IMR-90 (cell line): ENCODE measurements at regions not wholly inside any gene's neighbourhood (a gene's known extent, or its start where the extent isn't known, plus 50 kb on each side); places are given as distances from the start of the nearest gene placed in this dataset.

ENCODE experiments used
- ATAC-seq: fragments of 200-7000 bp; cut with Tn5 transposase; 2 replicates; pipeline ENCODE4 v1.9.1; 2020; ENCODE audit warnings: low read depth, mild to moderate bottlenecking, moderate library complexity
- BruUV-seq: library from RNA; stranded (reverse); fragments of 400-500 nt; replicated peaks from 2 replicates; lab custom pipeline; 2021; lab: Mats Ljungman, UMichigan
- CTCF ChIA-PET: fragments of 300-600 bp; formaldehyde crosslinking; extraction: SDS; loops from one replicate; lab custom pipeline; 2021; ENCODE audit warnings: antibody characterized with exemption; lab: Yijun Ruan, JAX
- POLR2A ChIA-PET: fragments of 300-600 bp; sonication (Branson Sonifier 250); formaldehyde crosslinking; loops from one replicate; lab custom pipeline; 2022; ENCODE audit warnings: antibody characterized with exemption; ENCODE audit not compliant: unreplicated experiment; lab: Charles Lee
- DNase-seq: peaks from one replicate; pipeline ENCODE4 v3.0.0; 2013
- H2AFZ ChIP-seq: replicated peaks from 2 replicates; pipeline ENCODE3; 2013; ENCODE audit warnings: low read length, mild to moderate bottlenecking; ENCODE audit not compliant: poor library complexity
- H2AK5ac ChIP-seq: 2 replicates; pipeline ENCODE4 v1.6.1; 2013; ENCODE audit warnings: low read depth, low read length, inconsistent platforms
- H2AK9ac ChIP-seq: replicated peaks from 2 replicates; pipeline ENCODE3; 2013; ENCODE audit warnings: mild to moderate bottlenecking, low read depth, low read length, moderate library complexity; ENCODE audit not compliant: poor library complexity
- H2BK120ac ChIP-seq: 2 replicates; pipeline ENCODE4 v1.6.1; 2013; ENCODE audit warnings: low read depth, low read length, inconsistent platforms
- H2BK15ac ChIP-seq: 3 replicates; pipeline ENCODE4 v1.6.1; 2013; ENCODE audit warnings: low read depth, low read length, inconsistent platforms
- H2BK20ac ChIP-seq: 2 replicates; pipeline ENCODE4 v1.6.1; 2013; ENCODE audit warnings: low read depth, mild to moderate bottlenecking, inconsistent platforms, low read length, moderate library complexity
- H2BK5ac ChIP-seq: 2 replicates; pipeline ENCODE4 v1.6.1; 2013; ENCODE audit warnings: mild to moderate bottlenecking, low read depth, low read length, inconsistent platforms; ENCODE audit not compliant: poor library complexity, severe bottlenecking
- H3K14ac ChIP-seq: replicated peaks from 2 replicates; pipeline ENCODE4 v1.6.1; 2013; ENCODE audit warnings: low read depth, low read length, inconsistent platforms
- H3K18ac ChIP-seq: 2 replicates; pipeline ENCODE4 v1.6.1; 2013; ENCODE audit warnings: low read depth, low read length, control low read depth
- H3K23ac ChIP-seq: 2 replicates; pipeline ENCODE4 v1.6.1; 2013; ENCODE audit warnings: low read depth, low read length, inconsistent platforms
- H3K27ac ChIP-seq: 2 replicates; pipeline ENCODE4 v1.5.1; 2013; ENCODE audit warnings: mild to moderate bottlenecking, control low read depth, low read length; ENCODE audit not compliant: insufficient read depth
- H3K27me3 ChIP-seq: 2 replicates; pipeline ENCODE4 v1.6.1; 2013; ENCODE audit warnings: low read length; ENCODE audit not compliant: control insufficient read depth, insufficient read depth
- H3K36me3 ChIP-seq: 2 replicates; pipeline ENCODE4 v1.6.1; 2013; ENCODE audit warnings: low read length, mixed read lengths; ENCODE audit not compliant: control insufficient read depth, insufficient read depth
- H3K4ac ChIP-seq: 2 replicates; pipeline ENCODE4 v1.6.1; 2013; ENCODE audit warnings: low read depth, low read length, inconsistent platforms
- H3K4me1 ChIP-seq: 2 replicates; pipeline ENCODE4 v1.6.1; 2013; ENCODE audit warnings: low read length, mixed read lengths; ENCODE audit not compliant: control insufficient read depth, insufficient read depth
- H3K4me2 ChIP-seq: 2 replicates; pipeline ENCODE4 v1.6.1; 2013; ENCODE audit warnings: low read depth, mild to moderate bottlenecking, control low read depth, low read length, moderate library complexity
- H3K4me3 ChIP-seq: 2 replicates; pipeline ENCODE4 v1.5.1; 2013; ENCODE audit warnings: low read depth, mild to moderate bottlenecking, control low read depth, low read length, moderate library complexity; ENCODE audit not compliant: insufficient read depth
- H3K56ac ChIP-seq: 2 replicates; pipeline ENCODE4 v1.6.1; 2013; ENCODE audit warnings: low read length, inconsistent platforms; ENCODE audit not compliant: insufficient read depth; ENCODE audit errors: extremely low read depth
- H3K79me1 ChIP-seq, 2 experiments: 2 replicates each; pipeline ENCODE4 v1.6.1; 2013; ENCODE audit warnings: low read length in 2 of 2, inconsistent platforms in 1 of 2, low read depth in 1 of 2
- H3K9ac ChIP-seq: 2 replicates; pipeline ENCODE4 v1.6.1; 2013; ENCODE audit warnings: low read depth, low read length, control low read depth
- H3K9me1 ChIP-seq: 2 replicates; pipeline ENCODE4 v1.6.1; 2013; ENCODE audit warnings: low read length, inconsistent platforms; ENCODE audit not compliant: insufficient read depth
- H3K9me3 ChIP-seq: 2 replicates; pipeline ENCODE4 v1.6.1; 2013; ENCODE audit warnings: low read length; ENCODE audit not compliant: control insufficient read depth, insufficient read depth
- H4K20me1 ChIP-seq: 2 replicates; pipeline ENCODE4 v1.6.1; 2013; ENCODE audit warnings: low read length, inconsistent platforms; ENCODE audit not compliant: insufficient read depth
- H4K5ac ChIP-seq: 2 replicates; pipeline ENCODE4 v1.6.1; 2013; ENCODE audit warnings: mild to moderate bottlenecking, low read depth, low read length, control low read depth
- H4K8ac ChIP-seq, 2 experiments: 2 replicates each; pipeline ENCODE4 v1.6.1; 2013; ENCODE audit warnings: low read depth in 2 of 2, low read length in 2 of 2, control low read depth in 1 of 2, inconsistent platforms in 1 of 2
- H4K91ac ChIP-seq: 2 replicates; pipeline ENCODE4 v1.6.1; 2013; ENCODE audit warnings: low read depth, low read length, inconsistent platforms; ENCODE audit not compliant: insufficient read depth
- BHLHE40 ChIP-seq: fragments of 150-350 bp; IDR thresholded peaks from 2 replicates; pipeline ENCODE4 v1.6.1; 2016; ENCODE audit warnings: mild to moderate bottlenecking, low read depth, low read length
- CEBPB ChIP-seq: IDR thresholded peaks from 2 replicates; pipeline ENCODE4 v1.6.1; 2012; ENCODE audit warnings: low read depth, low read length, improper control_type of control experiment
- CHD1 ChIP-seq: IDR thresholded peaks from 2 replicates; pipeline ENCODE4 v1.6.1; 2012; ENCODE audit warnings: low read depth, low read length, improper control_type of control experiment
- CTCF ChIP-seq: conservative IDR thresholded peaks from 2 replicates; pipeline ENCODE4 v1.5.1; 2012; ENCODE audit warnings: mild to moderate bottlenecking, low read depth, low read length, improper control_type of control experiment
- ELK1 ChIP-seq: fragments of 150-350 bp; IDR thresholded peaks from 2 replicates; pipeline ENCODE4 v1.6.1; 2016; ENCODE audit warnings: low read depth, mild to moderate bottlenecking, low read length, moderate library complexity, borderline replicate concordance
- FOS ChIP-seq: fragments of 150-350 bp; IDR thresholded peaks from 2 replicates; pipeline ENCODE4 v1.6.1; 2016; ENCODE audit warnings: low read depth, low read length
- MAFK ChIP-seq: IDR thresholded peaks from 2 replicates; pipeline ENCODE4 v1.6.1; 2012; ENCODE audit warnings: low read depth, low read length, improper control_type of control experiment
- MAZ ChIP-seq: IDR thresholded peaks from 2 replicates; pipeline ENCODE4 v1.6.1; 2012; ENCODE audit warnings: low read depth, mild to moderate bottlenecking, low read length, improper control_type of control experiment, moderate library complexity, borderline replicate concordance
- MXI1 ChIP-seq: IDR thresholded peaks from 2 replicates; pipeline ENCODE4 v1.6.1; 2012; ENCODE audit warnings: low read depth, mild to moderate bottlenecking, low read length, moderate library complexity, borderline replicate concordance
- NFE2L2 ChIP-seq: fragments of 150-350 bp; IDR thresholded peaks from 2 replicates; pipeline ENCODE4 v1.6.1; 2016; ENCODE audit warnings: low read depth, mild to moderate bottlenecking, low read length
- POLR2A ChIP-seq: IDR thresholded peaks from 2 replicates; pipeline ENCODE4 v1.6.1; 2012; ENCODE audit warnings: mild to moderate bottlenecking, low read depth, low read length
- RAD21 ChIP-seq: IDR thresholded peaks from 2 replicates; pipeline ENCODE4 v1.6.1; 2012; ENCODE audit warnings: low read length, improper control_type of control experiment
- RCOR1 ChIP-seq: IDR thresholded peaks from 2 replicates; pipeline ENCODE4 v1.6.1; 2012; ENCODE audit warnings: mild to moderate bottlenecking, low read length, improper control_type of control experiment; ENCODE audit not compliant: insufficient replicate concordance
- RFX5 ChIP-seq: IDR thresholded peaks from 2 replicates; pipeline ENCODE4 v1.8.0; 2012; ENCODE audit warnings: low read depth, mild to moderate bottlenecking, low read length, moderate library complexity
- SMC3 ChIP-seq: fragments of 150-350 bp; IDR thresholded peaks from 2 replicates; pipeline ENCODE4 v1.6.1; 2016; ENCODE audit warnings: low read depth, mild to moderate bottlenecking, antibody characterized with exemption, low read length, moderate library complexity
- USF2 ChIP-seq: fragments of 150-350 bp; IDR thresholded peaks from 2 replicates; pipeline ENCODE4 v1.6.1; 2017; ENCODE audit warnings: mild to moderate bottlenecking, antibody characterized with exemption, low read length, low read depth
- WGBS, 2 experiments: methylation state at CpG; one replicate each; pipeline versions ENCODE4 v1.1.5 to v1.1.7; 2013; ENCODE audit warnings: missing lambda C conversion rate in 2 of 2; ENCODE audit not compliant: insufficient read length in 1 of 2; ENCODE audit errors: extremely low coverage in 2 of 2; 5-methylcytosine and 5-hydroxymethylcytosine counted together
- dilution Hi-C: fragments of 300-500 bp; cut with HindIII; formaldehyde crosslinking; loops from one replicate; pipeline ENCODE4 v1.14.3; 2018; ENCODE audit warnings: low sequenced_read_pairs; ENCODE audit not compliant: unreplicated experiment
- in situ Hi-C: fragments of 300-500 bp; cut with MboI; formaldehyde crosslinking; loops from 3 replicates; pipeline ENCODE4 v1.14.3; 2019; ENCODE audit warnings: low sequenced_read_pairs, inconsistent platforms, mixed read lengths
- intact Hi-C: fragments of 100-400 bp; cut with micrococcal nuclease; formaldehyde crosslinking; loops from 2 replicates; pipeline ENCODE4 v1.10.0; 2022

- Histone ChIP-seq H3K4me3 (no peak overlapping the region), H3K4me2 (no peak overlapping the region), H3K27me3 (no peaks in the 10 kb centered on the region), H2BK15ac (no peak overlapping the region), H2BK20ac (no peak overlapping the region), H3K23ac (no peak overlapping the region), H2BK120ac (no peak overlapping the region), H4K5ac (no peak overlapping the region), H4K91ac (no peak overlapping the region), H3K9me1 (no peaks in the 10 kb centered on the region), H3K56ac (no peak overlapping the region), H3K14ac (no peak overlapping the region), H3K79me1 (no peaks in the 10 kb centered on the region), H3K4ac (no peak overlapping the region), H2AK5ac (no peak overlapping the region), H3K9ac (no peak overlapping the region), H4K20me1 (no peaks in the 10 kb centered on the region), H3K27ac (no peak overlapping the region), H3K36me3 (no peaks in the 10 kb centered on the region), H3K9me3 (no peaks in the 10 kb centered on the region), H3K18ac (no peak overlapping the region), H3K4me1 (no peaks in the 10 kb centered on the region), H2AK9ac (no peak overlapping the region), H4K8ac (no peak overlapping the region), H2BK5ac (no peak overlapping the region), H2AFZ (no peak overlapping the region)
- CTCF ChIA-PET = no interaction called here
- dilution Hi-C loops (no loop called here), in situ Hi-C loops (no loop called here), intact Hi-C loops (no loop called here)
- DNase-seq (peak; percentile 4), ATAC-seq (no peak)
- POLR2A ChIA-PET = no interaction called here
- no CpG with 5 or more reads among the region's 3 CpGs for WGBS, 2 experiments
- BruUV-seq = no TSS peak
- TF ChIP-seq FOS (no peak), RAD21 (no peak), CTCF (no peak), BHLHE40 (no peak), CEBPB (no peak), RFX5 (no peak), MAZ (no peak), MXI1 (no peak), POLR2A (no peak), USF2 (no peak), ELK1 (no peak), SMC3 (no peak), NFE2L2 (no peak), MAFK (no peak), RCOR1 (no peak), CHD1 (no peak)
These were observed 361.4 kb downstream of the KIF20B start for GRCh38 chr10:90062786-90063185.
